A673 (cell line): ENCODE measurements at regions not wholly inside any gene's neighbourhood (a gene's known extent, or its start where the extent isn't known, plus 50 kb on each side); places are given as distances from the start of the nearest gene placed in this dataset.

Experiments used
- EZH2 ChIP-seq: fragments of 200-600 bp; sonication (generic); IDR thresholded peaks from 2 replicates; pipeline ENCODE4 v1.6.1; 2017; ENCODE audit warnings: borderline replicate concordance, low read depth, mild to moderate bottlenecking, mixed read lengths, antibody characterized with exemption, low read length; ENCODE audit not compliant: poor library complexity, severe bottlenecking
- TF ChIP-seq, protein P1 (sequence below): fragments of 300-800, 200-600 bp; sonication (generic); conservative IDR thresholded peaks from 2 replicates; pipeline ENCODE4 v1.5.1; 2017; ENCODE audit warnings: low read depth, mild to moderate bottlenecking, antibody characterized with exemption, low read length, moderate library complexity, mixed read lengths

DNA sequence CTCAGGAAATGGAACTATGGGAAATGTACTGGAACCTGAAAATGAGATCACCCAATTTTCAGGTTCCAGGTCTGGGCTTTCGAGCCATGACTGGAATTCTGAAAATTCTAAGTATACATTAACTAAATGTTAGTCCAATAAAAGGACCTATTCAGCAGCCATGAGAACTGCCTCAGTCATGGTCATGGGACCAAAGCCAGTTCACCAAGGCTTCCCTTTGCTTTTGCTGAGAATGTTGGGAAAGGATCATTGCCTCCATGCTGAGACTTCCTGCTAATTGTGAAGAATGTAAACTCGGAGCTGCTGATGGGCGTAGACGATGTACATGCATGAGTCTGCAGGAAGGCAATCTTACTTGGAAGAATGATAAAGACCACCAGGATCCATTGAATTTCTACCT is 624.4 kb upstream of the SOX11 start:
- TF ChIP-seq, protein P1, sequence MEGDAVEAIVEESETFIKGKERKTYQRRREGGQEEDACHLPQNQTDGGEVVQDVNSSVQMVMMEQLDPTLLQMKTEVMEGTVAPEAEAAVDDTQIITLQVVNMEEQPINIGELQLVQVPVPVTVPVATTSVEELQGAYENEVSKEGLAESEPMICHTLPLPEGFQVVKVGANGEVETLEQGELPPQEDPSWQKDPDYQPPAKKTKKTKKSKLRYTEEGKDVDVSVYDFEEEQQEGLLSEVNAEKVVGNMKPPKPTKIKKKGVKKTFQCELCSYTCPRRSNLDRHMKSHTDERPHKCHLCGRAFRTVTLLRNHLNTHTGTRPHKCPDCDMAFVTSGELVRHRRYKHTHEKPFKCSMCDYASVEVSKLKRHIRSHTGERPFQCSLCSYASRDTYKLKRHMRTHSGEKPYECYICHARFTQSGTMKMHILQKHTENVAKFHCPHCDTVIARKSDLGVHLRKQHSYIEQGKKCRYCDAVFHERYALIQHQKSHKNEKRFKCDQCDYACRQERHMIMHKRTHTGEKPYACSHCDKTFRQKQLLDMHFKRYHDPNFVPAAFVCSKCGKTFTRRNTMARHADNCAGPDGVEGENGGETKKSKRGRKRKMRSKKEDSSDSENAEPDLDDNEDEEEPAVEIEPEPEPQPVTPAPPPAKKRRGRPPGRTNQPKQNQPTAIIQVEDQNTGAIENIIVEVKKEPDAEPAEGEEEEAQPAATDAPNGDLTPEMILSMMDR: no peak
- no peak for TF ChIP-seq EZH2
